HFFc6 (cell line): ENCODE measurements at regions not wholly inside any gene's neighbourhood (a gene's known extent, or its start where the extent isn't known, plus 50 kb on each side); places are given as distances from the start of the nearest gene placed in this dataset.

Experiments used
- DNase-seq: peaks from one replicate; pipeline ENCODE4 v3.0.0-alpha.2; 2018
- H3K27ac Mint-ChIP-seq: 2 replicates; pipeline ENCODE4 v1.8.0; 2020; ENCODE audit warnings: mild to moderate bottlenecking, mixed read lengths
- H3K27me3 Mint-ChIP-seq: 2 replicates; pipeline ENCODE4 v1.8.0; 2021; ENCODE audit warnings: mild to moderate bottlenecking, moderate library complexity, mixed read lengths; ENCODE audit not compliant: insufficient read depth
- H3K36me3 Mint-ChIP-seq: 2 replicates; pipeline ENCODE4 v1.8.0; 2021; ENCODE audit warnings: low read depth, mixed read lengths
- H3K4me1 Mint-ChIP-seq: 2 replicates; pipeline ENCODE4 v1.8.0; 2020; ENCODE audit warnings: low read depth, mixed read lengths
- H3K4me3 Mint-ChIP-seq: 2 replicates; pipeline ENCODE4 v1.8.0; 2020; ENCODE audit warnings: mild to moderate bottlenecking, moderate library complexity, mixed read lengths
- H3K9me3 Mint-ChIP-seq: 2 replicates; pipeline ENCODE4 v1.8.0; 2020; ENCODE audit warnings: mild to moderate bottlenecking, mixed read lengths
- CTCF ChIP-seq: fragments of 200-600 bp; sonication (generic); IDR thresholded peaks from 2 replicates; pipeline ENCODE4 v1.5.0; 2021; ENCODE audit warnings: antibody characterized with exemption, mild to moderate bottlenecking

GRCh38 chr2:145593991-145594614 lies 1074.2 kb upstream of the ZEB2 start:
- no peaks in the 10 kb centered on the region for H3K36me3 Mint-ChIP-seq
- peaks cover 84% of the 10 kb centered on the region for H3K4me1 Mint-ChIP-seq
- H3K9me3 Mint-ChIP-seq = no peaks in the 10 kb centered on the region
- peak overlapping the region; percentile 89 for H3K27ac Mint-ChIP-seq
- peak overlapping the region; percentile 71 for H3K4me3 Mint-ChIP-seq
- no peaks in the 10 kb centered on the region for H3K27me3 Mint-ChIP-seq
- TF ChIP-seq CTCF = peak; percentile 60
- peak; percentile 96 for DNase-seq

GRCh38 chr2:145593280-145593679 lies 1073.4 kb upstream of the ZEB2 start:
- Mint-ChIP-seq H3K27ac (peak overlapping the region; percentile 89), H3K4me3 (peak overlapping the region; percentile 71; the same call in 1 of the 2 replicates), H3K36me3 (no peaks in the 10 kb centered on the region), H3K4me1 (peaks cover 76% of the 10 kb centered on the region), H3K27me3 (no peaks in the 10 kb centered on the region), H3K9me3 (no peaks in the 10 kb centered on the region)
- TF ChIP-seq CTCF = no peak
- DNase-seq = no peak

DNA sequence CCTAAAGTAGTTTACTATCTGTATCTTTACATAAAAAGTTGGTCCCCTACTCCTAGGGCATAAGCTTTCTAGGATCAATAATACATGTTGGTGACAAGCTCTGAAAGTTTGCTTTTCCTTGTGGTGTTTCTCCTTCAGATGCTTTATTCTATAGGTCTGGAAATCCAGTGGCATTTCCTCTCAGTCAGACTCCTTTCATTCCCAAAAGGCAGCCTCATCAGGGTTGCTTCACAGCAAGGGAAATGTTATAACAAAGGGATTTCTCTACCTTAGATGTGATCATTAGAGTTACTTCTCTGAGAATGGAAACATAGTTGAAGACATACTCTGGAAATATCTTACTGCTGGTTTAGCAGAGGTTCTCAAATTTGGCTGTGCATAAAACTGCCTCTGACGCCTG lies 1072.4 kb upstream of the ZEB2 start:
- H3K27me3 Mint-ChIP-seq = no peaks in the 10 kb centered on the region
- H3K9me3 Mint-ChIP-seq = no peaks in the 10 kb centered on the region
- TF ChIP-seq CTCF = no peak
- H3K4me1 Mint-ChIP-seq = peaks cover 67% of the 10 kb centered on the region
- H3K4me3 Mint-ChIP-seq = no peak overlapping the region
- H3K36me3 Mint-ChIP-seq = no peaks in the 10 kb centered on the region
- H3K27ac Mint-ChIP-seq = peak overlapping the region; percentile 89; the same call in 1 of the 2 replicates
- DNase-seq = no peak

DNA sequence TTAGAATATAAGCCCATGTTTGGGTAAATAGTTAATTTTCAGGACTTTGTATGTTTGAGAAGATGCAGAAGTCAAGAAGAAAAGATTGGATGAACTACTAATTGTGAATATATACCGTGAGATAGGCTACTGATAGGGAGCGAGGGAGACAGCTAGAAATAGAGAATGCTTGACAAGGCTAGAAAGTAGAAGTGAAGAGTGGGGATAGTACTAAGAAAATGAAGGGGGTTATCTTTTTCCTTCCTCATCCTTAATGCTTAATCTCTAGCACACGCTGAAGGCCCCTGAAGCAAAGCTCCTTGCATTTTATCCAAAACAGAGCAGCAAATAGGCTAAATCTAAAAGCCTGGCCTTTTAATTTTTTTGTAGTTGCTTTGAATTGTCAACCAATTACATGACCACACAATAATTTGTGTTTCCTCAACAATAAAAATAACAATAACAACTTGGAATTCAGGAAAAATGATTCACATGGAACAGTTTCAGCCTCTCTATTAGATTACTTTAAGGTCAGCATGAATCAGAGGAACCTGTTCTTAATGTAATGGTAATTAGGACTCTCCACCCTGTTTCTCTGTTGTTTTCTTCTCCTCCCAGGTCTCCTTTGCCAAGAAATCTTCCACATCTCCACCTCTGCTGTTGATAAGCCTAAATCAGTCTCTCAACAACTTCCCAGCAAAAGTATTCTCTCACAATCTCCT lies 1071.3 kb upstream of the ZEB2 start:
- H3K36me3 Mint-ChIP-seq = no peaks in the 10 kb centered on the region
- H3K4me1 Mint-ChIP-seq = peaks cover 56% of the 10 kb centered on the region
- H3K27me3 Mint-ChIP-seq = no peaks in the 10 kb centered on the region
- no peak for DNase-seq
- no peak overlapping the region for H3K4me3 Mint-ChIP-seq
- no peaks in the 10 kb centered on the region for H3K9me3 Mint-ChIP-seq
- no peak overlapping the region for H3K27ac Mint-ChIP-seq
- TF ChIP-seq CTCF = no peak

GRCh38 chr2:145587922-145588321 lies 1068.0 kb upstream of the ZEB2 start:
- peaks cover 29% of the 10 kb centered on the region for H3K4me1 Mint-ChIP-seq
- H3K4me3 Mint-ChIP-seq = no peak overlapping the region
- no peaks in the 10 kb centered on the region for H3K9me3 Mint-ChIP-seq
- no peaks in the 10 kb centered on the region for H3K36me3 Mint-ChIP-seq
- DNase-seq = no peak
- H3K27ac Mint-ChIP-seq = no peak overlapping the region
- TF ChIP-seq CTCF = no peak
- H3K27me3 Mint-ChIP-seq = no peaks in the 10 kb centered on the region
